A673 (cell line): ENCODE measurements at regions not wholly inside any gene's neighbourhood (a gene's known extent, or its start where the extent isn't known, plus 50 kb on each side); places are given as distances from the start of the nearest gene placed in this dataset.

Experiments
- EZH2 ChIP-seq: fragments of 200-600 bp; sonication (generic); IDR thresholded peaks from 2 replicates; pipeline ENCODE4 v1.6.1; 2017; ENCODE audit warnings: borderline replicate concordance, low read depth, mild to moderate bottlenecking, mixed read lengths, antibody characterized with exemption, low read length; ENCODE audit not compliant: poor library complexity, severe bottlenecking
- TF ChIP-seq, protein P1 (sequence below): fragments of 300-800, 200-600 bp; sonication (generic); conservative IDR thresholded peaks from 2 replicates; pipeline ENCODE4 v1.5.1; 2017; ENCODE audit warnings: low read depth, mild to moderate bottlenecking, antibody characterized with exemption, low read length, moderate library complexity, mixed read lengths

DNA sequence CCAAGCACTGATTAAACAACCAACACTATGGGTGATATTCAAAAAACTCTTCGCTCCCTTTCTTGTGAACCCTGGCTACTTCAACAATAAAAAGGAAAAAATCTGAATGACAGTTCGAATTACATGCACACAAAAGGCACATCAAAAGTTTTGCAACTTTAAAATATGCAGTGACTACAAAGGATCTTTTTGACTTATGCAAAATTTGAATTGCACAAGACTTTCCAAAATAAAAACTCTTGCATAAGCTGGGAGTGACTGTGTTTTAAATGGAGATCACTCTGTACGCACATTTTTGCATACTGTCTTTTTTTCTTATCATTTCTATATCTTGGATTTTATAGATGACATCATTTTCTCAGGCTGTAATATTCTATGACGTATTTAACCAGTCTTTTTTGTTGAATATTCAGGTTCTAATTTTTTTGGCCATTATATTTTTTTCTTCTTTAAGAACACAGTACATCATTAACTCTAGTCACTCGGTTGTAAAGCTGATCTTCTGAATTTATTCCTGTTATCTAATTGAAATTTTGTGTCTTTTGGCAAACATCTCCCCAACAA, 667.6 kb upstream of the TBX3 start:
- TF ChIP-seq, protein P1, sequence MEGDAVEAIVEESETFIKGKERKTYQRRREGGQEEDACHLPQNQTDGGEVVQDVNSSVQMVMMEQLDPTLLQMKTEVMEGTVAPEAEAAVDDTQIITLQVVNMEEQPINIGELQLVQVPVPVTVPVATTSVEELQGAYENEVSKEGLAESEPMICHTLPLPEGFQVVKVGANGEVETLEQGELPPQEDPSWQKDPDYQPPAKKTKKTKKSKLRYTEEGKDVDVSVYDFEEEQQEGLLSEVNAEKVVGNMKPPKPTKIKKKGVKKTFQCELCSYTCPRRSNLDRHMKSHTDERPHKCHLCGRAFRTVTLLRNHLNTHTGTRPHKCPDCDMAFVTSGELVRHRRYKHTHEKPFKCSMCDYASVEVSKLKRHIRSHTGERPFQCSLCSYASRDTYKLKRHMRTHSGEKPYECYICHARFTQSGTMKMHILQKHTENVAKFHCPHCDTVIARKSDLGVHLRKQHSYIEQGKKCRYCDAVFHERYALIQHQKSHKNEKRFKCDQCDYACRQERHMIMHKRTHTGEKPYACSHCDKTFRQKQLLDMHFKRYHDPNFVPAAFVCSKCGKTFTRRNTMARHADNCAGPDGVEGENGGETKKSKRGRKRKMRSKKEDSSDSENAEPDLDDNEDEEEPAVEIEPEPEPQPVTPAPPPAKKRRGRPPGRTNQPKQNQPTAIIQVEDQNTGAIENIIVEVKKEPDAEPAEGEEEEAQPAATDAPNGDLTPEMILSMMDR, result no peak
- no peak for TF ChIP-seq EZH2
